Psoas muscle (tissue), 7 donors: ENCODE measurements at regions not wholly inside any gene's neighbourhood (a gene's known extent, or its start where the extent isn't known, plus 50 kb on each side); places are given as distances from the start of the nearest gene placed in this dataset.

Source experiments
- ATAC-seq, 4 donors: fragments of 200-7000 bp; cut with Tn5 transposase; one replicate each; pipeline ENCODE4 v1.9.1; 2020; ENCODE audit warnings: moderate library complexity in 3 of 4, mild to moderate bottlenecking in 2 of 4
- DNase-seq, 2 donors: peaks; one replicate each; pipeline ENCODE4 v3.0.0-alpha.2; 2020
- H3K27ac ChIP-seq: fragments of 200-600 bp; one replicate; pipeline ENCODE4 v1.8.0; 2022
- H3K27me3 ChIP-seq, 3 donors: fragments of 200-600 bp in 1 of 3; one replicate each; pipeline versions ENCODE4 v1.6.1 to v1.8.0; 2013 to 2022; ENCODE audit warnings: low read length in 2 of 3, mild to moderate bottlenecking in 2 of 3, moderate library complexity in 1 of 3; ENCODE audit not compliant: insufficient read depth in 3 of 3
- H3K36me3 ChIP-seq, 2 donors: fragments of 200-600 bp in 1 of 2; one replicate each; pipeline versions ENCODE4 v1.6.1 to v1.8.0; 2013 to 2022; ENCODE audit warnings: low read depth in 1 of 2, mild to moderate bottlenecking in 1 of 2, moderate library complexity in 1 of 2; ENCODE audit not compliant: insufficient read depth in 1 of 2
- H3K4me1 ChIP-seq: fragments of 200-600 bp; one replicate; pipeline ENCODE4 v1.8.0; 2022
- H3K4me3 ChIP-seq: fragments of 200-600 bp; one replicate; pipeline ENCODE4 v1.8.0; 2022; ENCODE audit warnings: mild to moderate bottlenecking
- H3K9me3 ChIP-seq: fragments of 200-600 bp; one replicate; pipeline ENCODE4 v1.8.0; 2022
- WGBS, 3 donors: extraction: QIAGEN DNeasy Blood & Tissue Kit; methylation state at CpG; one replicate each; pipeline versions ENCODE4 v1.1.6 to v1.1.7; 2013; 5-methylcytosine and 5-hydroxymethylcytosine counted together
- intact Hi-C, 2 donors: fragments of 100-400 bp; cut with DNase I; formaldehyde crosslinking; loops; one replicate each; pipeline versions ENCODE4 v1.11.0 to v1.14.2; 2022
- TF ChIP-seq, protein P1 (sequence below): fragments of 200-600 bp; IDR thresholded peaks from one replicate; pipeline ENCODE4 v1.8.0; 2022; ENCODE audit warnings: antibody characterized with exemption
- donor health status: healthy with polysubstance abuse.
- donor health status: DM: no; HTN: no; CAD: no; lungs with moderate emphysema.
- donor health status: Bipolar disorder and iron deficiency.
- donor health status: healthy.
- donor health status: DM: yes; HTN: yes; CAD: no.
- donor health status: DM: no; HTN: no; CAD: no.
- donor health status: DM: yes; HTN: yes; CAD: no.

DNA sequence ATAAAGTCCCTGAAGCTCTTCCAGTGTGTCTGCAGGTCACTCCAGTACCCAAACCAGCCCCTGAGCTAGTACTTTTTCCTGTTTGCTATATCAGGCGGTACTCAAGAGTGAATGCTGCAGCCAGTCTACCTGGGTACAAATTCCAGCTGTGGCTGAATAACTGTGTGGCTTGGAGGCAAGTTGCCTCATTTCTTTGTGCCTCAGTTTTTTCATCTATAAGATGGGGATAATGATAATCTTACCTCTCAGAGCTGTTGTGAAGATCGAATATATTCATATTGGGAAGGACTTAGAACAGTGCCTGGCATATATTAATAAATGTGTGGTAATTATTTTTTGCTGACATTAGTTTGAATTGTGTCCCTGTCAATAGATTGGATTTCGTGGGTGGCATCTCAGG is 191.2 kb downstream of the WDR11 start:
- TF ChIP-seq, protein P1, sequence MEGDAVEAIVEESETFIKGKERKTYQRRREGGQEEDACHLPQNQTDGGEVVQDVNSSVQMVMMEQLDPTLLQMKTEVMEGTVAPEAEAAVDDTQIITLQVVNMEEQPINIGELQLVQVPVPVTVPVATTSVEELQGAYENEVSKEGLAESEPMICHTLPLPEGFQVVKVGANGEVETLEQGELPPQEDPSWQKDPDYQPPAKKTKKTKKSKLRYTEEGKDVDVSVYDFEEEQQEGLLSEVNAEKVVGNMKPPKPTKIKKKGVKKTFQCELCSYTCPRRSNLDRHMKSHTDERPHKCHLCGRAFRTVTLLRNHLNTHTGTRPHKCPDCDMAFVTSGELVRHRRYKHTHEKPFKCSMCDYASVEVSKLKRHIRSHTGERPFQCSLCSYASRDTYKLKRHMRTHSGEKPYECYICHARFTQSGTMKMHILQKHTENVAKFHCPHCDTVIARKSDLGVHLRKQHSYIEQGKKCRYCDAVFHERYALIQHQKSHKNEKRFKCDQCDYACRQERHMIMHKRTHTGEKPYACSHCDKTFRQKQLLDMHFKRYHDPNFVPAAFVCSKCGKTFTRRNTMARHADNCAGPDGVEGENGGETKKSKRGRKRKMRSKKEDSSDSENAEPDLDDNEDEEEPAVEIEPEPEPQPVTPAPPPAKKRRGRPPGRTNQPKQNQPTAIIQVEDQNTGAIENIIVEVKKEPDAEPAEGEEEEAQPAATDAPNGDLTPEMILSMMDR, result no peak
- no peaks in the 10 kb centered on the region for H3K9me3 ChIP-seq
- intact Hi-C loops, result no loop called here
- DNase-seq, result no peak
- no peaks in the 10 kb centered on the region for H3K4me1 ChIP-seq
- 86 to 90% (median 88%) methylated on average over 3 of the region's 3 CpGs for WGBS, 3 donors
- no peak for ATAC-seq
- H3K4me3 ChIP-seq, result no peak overlapping the region
- no peaks in the 10 kb centered on the region for H3K27me3 ChIP-seq
- no peak overlapping the region for H3K27ac ChIP-seq
- no peaks in the 10 kb centered on the region for H3K36me3 ChIP-seq

DNA sequence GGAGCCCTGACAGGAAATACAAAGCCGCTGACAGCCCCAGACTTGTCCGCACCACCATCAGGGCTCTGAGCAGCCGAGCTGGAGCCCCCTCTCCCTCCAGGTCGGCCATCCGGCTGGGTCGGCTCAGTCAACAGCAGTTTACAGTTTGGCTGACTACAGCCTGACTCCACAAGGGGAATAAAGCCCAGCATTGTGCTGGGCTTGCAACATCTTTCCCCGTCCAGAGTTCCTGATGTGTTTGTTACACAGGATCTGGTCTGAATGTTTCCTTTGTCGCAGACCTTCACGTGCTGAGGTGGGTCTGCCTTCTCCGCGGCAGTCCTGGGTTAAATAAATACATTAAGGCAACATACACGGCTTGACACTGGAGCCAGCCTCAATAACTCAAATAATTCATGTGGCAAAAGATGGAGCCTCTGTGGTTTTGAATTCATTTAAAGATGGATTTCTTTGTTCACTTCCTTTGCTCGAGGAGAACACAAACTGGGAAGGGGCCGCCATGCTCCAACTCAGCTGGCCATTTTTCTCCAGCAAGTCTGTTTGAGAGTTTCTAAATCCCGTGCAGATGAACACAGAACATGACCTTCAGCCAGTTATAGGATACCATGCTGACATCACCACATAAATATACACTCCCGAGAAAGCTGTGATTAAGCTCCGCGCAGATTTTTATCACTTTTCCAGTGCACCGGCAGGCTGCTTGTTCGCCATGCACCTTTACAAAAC is 192.1 kb downstream of the WDR11 start:
- no peaks in the 10 kb centered on the region for H3K9me3 ChIP-seq
- 43 to 52% (median 43%) methylated on average over 20 of the region's 20 CpGs for WGBS, 3 donors
- no peak for DNase-seq
- H3K27me3 ChIP-seq, result no peaks in the 10 kb centered on the region
- H3K36me3 ChIP-seq, result no peaks in the 10 kb centered on the region
- no peak overlapping the region for H3K4me3 ChIP-seq
- no peak for ATAC-seq
- intact Hi-C loops, result no loop called here
- no peak overlapping the region for H3K27ac ChIP-seq
- no peaks in the 10 kb centered on the region for H3K4me1 ChIP-seq
- TF ChIP-seq, protein P1, result no peak

DNA sequence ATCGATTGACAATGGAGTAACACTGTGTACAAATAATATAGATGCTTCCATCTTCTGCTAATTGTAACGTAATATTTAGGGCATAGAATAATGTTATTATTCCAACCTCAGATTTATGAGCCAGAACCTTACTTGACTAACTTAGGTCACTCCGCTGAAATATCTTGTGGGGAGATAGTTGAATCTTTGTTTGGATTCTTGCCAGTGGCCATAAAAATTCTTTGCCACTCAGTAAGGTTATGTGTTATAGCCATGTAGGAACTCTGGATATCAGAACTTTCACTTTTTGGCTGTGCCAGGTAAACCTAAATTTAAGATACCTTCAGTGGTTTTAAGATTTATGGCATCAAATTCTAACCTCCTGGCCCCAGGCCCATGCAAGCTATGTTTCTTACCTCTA is 197.6 kb downstream of the WDR11 start:
- TF ChIP-seq, protein P1, result no peak
- no peak for DNase-seq
- ATAC-seq, result no peak
- Histone ChIP-seq H3K27ac (no peak overlapping the region), H3K27me3 (no peaks in the 10 kb centered on the region), H3K36me3 (no peaks in the 10 kb centered on the region), H3K9me3 (no peaks in the 10 kb centered on the region), H3K4me1 (no peaks in the 10 kb centered on the region), H3K4me3 (no peak overlapping the region)
- intact Hi-C loops, result no loop called here
- WGBS, 3 donors, result 85 to 91% (median 91%) methylated on average over 3 of the region's 3 CpGs

DNA sequence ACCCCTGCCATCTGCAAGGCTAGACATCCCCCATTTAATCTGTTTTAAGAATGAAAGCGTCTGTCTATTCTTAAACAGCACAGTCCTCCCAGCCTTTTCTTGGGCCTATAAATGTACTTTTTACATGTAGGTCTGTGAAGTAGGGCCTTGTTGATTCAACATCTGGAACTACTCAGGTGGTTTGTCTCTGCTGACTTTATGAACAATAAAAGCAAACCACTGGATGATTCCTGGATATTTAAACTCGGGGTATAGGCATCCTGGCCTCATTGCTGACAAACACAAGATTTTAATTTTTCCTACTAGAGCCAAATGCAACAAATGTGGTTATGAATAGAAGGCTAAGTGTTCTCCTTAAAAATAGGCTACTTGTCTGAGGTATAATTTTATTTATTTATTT is 198.3 kb downstream of the WDR11 start:
- H3K36me3 ChIP-seq, result no peaks in the 10 kb centered on the region
- H3K4me1 ChIP-seq, result no peaks in the 10 kb centered on the region
- no peaks in the 10 kb centered on the region for H3K9me3 ChIP-seq
- H3K27ac ChIP-seq, result no peak overlapping the region
- ATAC-seq, result no peak
- DNase-seq, result no peak
- TF ChIP-seq, protein P1, result no peak
- H3K27me3 ChIP-seq, result no peaks in the 10 kb centered on the region
- 76 to 82% (median 80%) methylated on average over 2 of the region's 2 CpGs for WGBS, 3 donors
- H3K4me3 ChIP-seq, result no peak overlapping the region
- intact Hi-C loops, result no loop called here

DNA sequence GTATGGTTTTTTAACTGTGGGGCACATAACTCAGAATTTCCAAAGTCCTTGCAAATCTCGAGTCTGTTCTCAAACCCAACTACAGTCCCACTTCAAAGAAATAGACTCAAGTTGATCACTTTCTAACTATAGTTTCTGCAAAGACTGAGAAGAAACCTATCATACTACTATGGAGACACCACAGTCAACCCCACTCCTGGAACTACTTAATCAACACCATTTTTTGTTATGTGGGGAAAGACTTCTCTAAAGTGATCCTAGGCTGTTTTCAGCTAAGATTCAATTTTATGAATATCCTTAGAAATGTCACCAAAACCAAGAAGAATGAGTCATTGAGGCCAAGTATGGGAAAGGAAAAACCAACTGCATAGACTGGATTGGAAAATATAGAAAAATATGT is 198.8 kb downstream of the WDR11 start:
- Histone ChIP-seq H3K27me3 (no peaks in the 10 kb centered on the region), H3K4me1 (no peaks in the 10 kb centered on the region), H3K27ac (no peak overlapping the region), H3K9me3 (no peaks in the 10 kb centered on the region), H3K36me3 (no peaks in the 10 kb centered on the region), H3K4me3 (no peak overlapping the region)
- intact Hi-C loops, result no loop called here
- WGBS, 3 donors, result 68 to 88% (median 86%) methylated on average over 1 of the region's 1 CpG
- DNase-seq, result no peak
- TF ChIP-seq, protein P1, result no peak
- no peak for ATAC-seq
